Psoas muscle (tissue), 7 donors: ENCODE measurements at regions not wholly inside any gene's neighbourhood (a gene's known extent, or its start where the extent isn't known, plus 50 kb on each side); places are given as distances from the start of the nearest gene placed in this dataset.

Source experiments
- ATAC-seq, 4 donors: fragments of 200-7000 bp; cut with Tn5 transposase; one replicate each; pipeline ENCODE4 v1.9.1; 2020; ENCODE audit warnings: moderate library complexity in 3 of 4, mild to moderate bottlenecking in 2 of 4
- DNase-seq, 2 donors: peaks; one replicate each; pipeline ENCODE4 v3.0.0-alpha.2; 2020
- H3K27ac ChIP-seq: fragments of 200-600 bp; one replicate; pipeline ENCODE4 v1.8.0; 2022
- H3K27me3 ChIP-seq, 3 donors: fragments of 200-600 bp in 1 of 3; one replicate each; pipeline versions ENCODE4 v1.6.1 to v1.8.0; 2013 to 2022; ENCODE audit warnings: low read length in 2 of 3, mild to moderate bottlenecking in 2 of 3, moderate library complexity in 1 of 3; ENCODE audit not compliant: insufficient read depth in 3 of 3
- H3K36me3 ChIP-seq, 2 donors: fragments of 200-600 bp in 1 of 2; one replicate each; pipeline versions ENCODE4 v1.6.1 to v1.8.0; 2013 to 2022; ENCODE audit warnings: low read depth in 1 of 2, mild to moderate bottlenecking in 1 of 2, moderate library complexity in 1 of 2; ENCODE audit not compliant: insufficient read depth in 1 of 2
- H3K4me1 ChIP-seq: fragments of 200-600 bp; one replicate; pipeline ENCODE4 v1.8.0; 2022
- H3K4me3 ChIP-seq: fragments of 200-600 bp; one replicate; pipeline ENCODE4 v1.8.0; 2022; ENCODE audit warnings: mild to moderate bottlenecking
- H3K9me3 ChIP-seq: fragments of 200-600 bp; one replicate; pipeline ENCODE4 v1.8.0; 2022
- CTCF ChIP-seq: fragments of 200-600 bp; IDR thresholded peaks from one replicate; pipeline ENCODE4 v1.8.0; 2022; ENCODE audit warnings: antibody characterized with exemption
- WGBS, 3 donors: extraction: QIAGEN DNeasy Blood & Tissue Kit; methylation state at CpG; one replicate each; pipeline versions ENCODE4 v1.1.6 to v1.1.7; 2013; 5-methylcytosine and 5-hydroxymethylcytosine counted together
- intact Hi-C, 2 donors: fragments of 100-400 bp; cut with DNase I; formaldehyde crosslinking; loops; one replicate each; pipeline versions ENCODE4 v1.11.0 to v1.14.2; 2022
- donor health status: healthy with polysubstance abuse.
- donor health status: DM: no; HTN: no; CAD: no; lungs with moderate emphysema.
- donor health status: Bipolar disorder and iron deficiency.
- donor health status: healthy.
- donor health status: DM: yes; HTN: yes; CAD: no.
- donor health status: DM: no; HTN: no; CAD: no.
- donor health status: DM: yes; HTN: yes; CAD: no.

GRCh38 chr14:76950055-76951020, 78.2 kb downstream of the IRF2BPL start:
- Histone ChIP-seq H3K27me3 (no peaks in the 10 kb centered on the region), H3K9me3 (no peaks in the 10 kb centered on the region), H3K4me3 (no peak overlapping the region), H3K27ac (peak overlapping the region; percentile 23), H3K4me1 (peaks cover 64% of the 10 kb centered on the region), H3K36me3 (no peaks in the 10 kb centered on the region)
- ATAC-seq (no peak), DNase-seq (no peak)
- TF ChIP-seq CTCF = no peak
- 43 to 53% (median 47%) methylated on average over 13 to 14 of the region's 14 CpGs for WGBS, 3 donors
- intact Hi-C loops = loop anchor here in 1 of 2 donors (5.0 kb wide), 1 partner anchor 33 kb away; no protein-coding TSS in a partner anchor

GRCh38 chr14:76948976-76949375, 79.5 kb downstream of the IRF2BPL start:
- Histone ChIP-seq H3K27me3 (no peaks in the 10 kb centered on the region), H3K36me3 (no peaks in the 10 kb centered on the region), H3K4me1 (peaks cover 50% of the 10 kb centered on the region), H3K4me3 (no peak overlapping the region), H3K9me3 (no peaks in the 10 kb centered on the region), H3K27ac (no peak overlapping the region)
- intact Hi-C loops = no loop called here
- TF ChIP-seq CTCF = no peak
- DNase-seq (no peak), ATAC-seq (no peak)
- WGBS, 3 donors = 86 to 95% (median 94%) methylated on average over 6 of the region's 6 CpGs

- peaks cover 44% of the 10 kb centered on the region for H3K4me1 ChIP-seq
- 62 to 71% (median 69%) methylated on average over 11 of the region's 11 CpGs for WGBS, 3 donors
- no peak overlapping the region for H3K4me3 ChIP-seq
- TF ChIP-seq CTCF = no peak
- no peaks in the 10 kb centered on the region for H3K27me3 ChIP-seq
- intact Hi-C loops = no loop called here
- DNase-seq (no peak), ATAC-seq (no peak)
- peak overlapping the region; percentile 84 for H3K27ac ChIP-seq
- no peaks in the 10 kb centered on the region for H3K9me3 ChIP-seq
- H3K36me3 ChIP-seq = no peaks in the 10 kb centered on the region
Measured at GRCh38 chr14:76948213-76948947, 80.1 kb downstream of the IRF2BPL start.

- intact Hi-C loops = no loop called here
- TF ChIP-seq CTCF = no peak
- Histone ChIP-seq H3K9me3 (no peaks in the 10 kb centered on the region), H3K36me3 (no peaks in the 10 kb centered on the region), H3K27ac (peak overlapping the region; percentile 84), H3K4me1 (peaks cover 38% of the 10 kb centered on the region), H3K27me3 (no peaks in the 10 kb centered on the region), H3K4me3 (no peak overlapping the region)
- WGBS, 3 donors = 51 to 58% (median 54%) methylated on average over 5 of the region's 5 CpGs
- DNase-seq = no peak
- ATAC-seq = no peak
Measured at GRCh38 chr14:76947838-76948184, 80.7 kb downstream of the IRF2BPL start.
